ENCODE measurements at regions not wholly inside any gene's neighbourhood (a gene's known extent, or its start where the extent isn't known, plus 50 kb on each side); places are given as distances from the start of the nearest gene placed in this dataset.

DNA sequence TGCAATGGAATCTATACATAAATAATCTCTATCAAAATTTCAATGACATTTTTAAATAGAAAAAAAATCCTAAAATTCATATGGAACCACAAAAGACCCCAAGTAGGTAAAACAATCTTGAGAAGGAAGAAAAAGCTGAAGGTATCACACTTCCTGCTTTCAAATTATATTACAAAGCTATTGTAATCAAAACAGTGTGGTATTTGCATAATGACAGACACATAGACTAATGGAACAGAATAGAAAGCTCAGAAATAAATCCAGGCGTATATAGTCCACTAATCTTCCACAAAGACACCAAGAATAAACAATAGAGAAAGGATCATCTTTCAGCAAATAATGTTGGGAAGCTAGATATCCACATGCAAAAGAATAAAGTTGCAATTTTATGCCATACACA, 699.8 kb upstream of the ID2 start:
- TF ChIP-seq, protein P1, sequence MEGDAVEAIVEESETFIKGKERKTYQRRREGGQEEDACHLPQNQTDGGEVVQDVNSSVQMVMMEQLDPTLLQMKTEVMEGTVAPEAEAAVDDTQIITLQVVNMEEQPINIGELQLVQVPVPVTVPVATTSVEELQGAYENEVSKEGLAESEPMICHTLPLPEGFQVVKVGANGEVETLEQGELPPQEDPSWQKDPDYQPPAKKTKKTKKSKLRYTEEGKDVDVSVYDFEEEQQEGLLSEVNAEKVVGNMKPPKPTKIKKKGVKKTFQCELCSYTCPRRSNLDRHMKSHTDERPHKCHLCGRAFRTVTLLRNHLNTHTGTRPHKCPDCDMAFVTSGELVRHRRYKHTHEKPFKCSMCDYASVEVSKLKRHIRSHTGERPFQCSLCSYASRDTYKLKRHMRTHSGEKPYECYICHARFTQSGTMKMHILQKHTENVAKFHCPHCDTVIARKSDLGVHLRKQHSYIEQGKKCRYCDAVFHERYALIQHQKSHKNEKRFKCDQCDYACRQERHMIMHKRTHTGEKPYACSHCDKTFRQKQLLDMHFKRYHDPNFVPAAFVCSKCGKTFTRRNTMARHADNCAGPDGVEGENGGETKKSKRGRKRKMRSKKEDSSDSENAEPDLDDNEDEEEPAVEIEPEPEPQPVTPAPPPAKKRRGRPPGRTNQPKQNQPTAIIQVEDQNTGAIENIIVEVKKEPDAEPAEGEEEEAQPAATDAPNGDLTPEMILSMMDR (IDR thresholded peaks at IDR 0.05): no peak
- TF ChIP-seq POLR2A (IDR thresholded peaks at IDR 0.05): no peak
